ENCODE measurements at regions not wholly inside any gene's neighbourhood (a gene's known extent, or its start where the extent isn't known, plus 50 kb on each side); places are given as distances from the start of the nearest gene placed in this dataset.

- no peak for TF ChIP-seq CREB1 (IDR thresholded peaks at IDR 0.05; ENCODE audit: low read depth)
- TF ChIP-seq RAD21 (IDR thresholded peaks at IDR 0.05; ENCODE audit: low read depth): no peak
- TF ChIP-seq, protein P1, sequence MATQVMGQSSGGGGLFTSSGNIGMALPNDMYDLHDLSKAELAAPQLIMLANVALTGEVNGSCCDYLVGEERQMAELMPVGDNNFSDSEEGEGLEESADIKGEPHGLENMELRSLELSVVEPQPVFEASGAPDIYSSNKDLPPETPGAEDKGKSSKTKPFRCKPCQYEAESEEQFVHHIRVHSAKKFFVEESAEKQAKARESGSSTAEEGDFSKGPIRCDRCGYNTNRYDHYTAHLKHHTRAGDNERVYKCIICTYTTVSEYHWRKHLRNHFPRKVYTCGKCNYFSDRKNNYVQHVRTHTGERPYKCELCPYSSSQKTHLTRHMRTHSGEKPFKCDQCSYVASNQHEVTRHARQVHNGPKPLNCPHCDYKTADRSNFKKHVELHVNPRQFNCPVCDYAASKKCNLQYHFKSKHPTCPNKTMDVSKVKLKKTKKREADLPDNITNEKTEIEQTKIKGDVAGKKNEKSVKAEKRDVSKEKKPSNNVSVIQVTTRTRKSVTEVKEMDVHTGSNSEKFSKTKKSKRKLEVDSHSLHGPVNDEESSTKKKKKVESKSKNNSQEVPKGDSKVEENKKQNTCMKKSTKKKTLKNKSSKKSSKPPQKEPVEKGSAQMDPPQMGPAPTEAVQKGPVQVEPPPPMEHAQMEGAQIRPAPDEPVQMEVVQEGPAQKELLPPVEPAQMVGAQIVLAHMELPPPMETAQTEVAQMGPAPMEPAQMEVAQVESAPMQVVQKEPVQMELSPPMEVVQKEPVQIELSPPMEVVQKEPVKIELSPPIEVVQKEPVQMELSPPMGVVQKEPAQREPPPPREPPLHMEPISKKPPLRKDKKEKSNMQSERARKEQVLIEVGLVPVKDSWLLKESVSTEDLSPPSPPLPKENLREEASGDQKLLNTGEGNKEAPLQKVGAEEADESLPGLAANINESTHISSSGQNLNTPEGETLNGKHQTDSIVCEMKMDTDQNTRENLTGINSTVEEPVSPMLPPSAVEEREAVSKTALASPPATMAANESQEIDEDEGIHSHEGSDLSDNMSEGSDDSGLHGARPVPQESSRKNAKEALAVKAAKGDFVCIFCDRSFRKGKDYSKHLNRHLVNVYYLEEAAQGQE (IDR thresholded peaks at IDR 0.05; ENCODE audit: low read depth): no peak
- no peak for TF ChIP-seq TAF1 (IDR thresholded peaks at IDR 0.05; ENCODE audit: low read depth)
- no peak for TF ChIP-seq USF1 (IDR thresholded peaks at IDR 0.05)
Measured at GRCh38 chr14:51564460-51564859, 87.2 kb upstream of the FRMD6 start.
